HG02884 (cell line): ENCODE measurements at regions not wholly inside any gene's neighbourhood (a gene's known extent, or its start where the extent isn't known, plus 50 kb on each side); places are given as distances from the start of the nearest gene placed in this dataset.
"Not testable (repeated sequence)": the region's sequence is repeated elsewhere in the genome, so short reads cannot be mapped to it uniquely, and the experiment has no call there.

Experiments
- ATAC-seq: cut with Tn5 transposase; IDR thresholded peaks from one replicate; pipeline ENCODE4 v1.9.1; 2021; ENCODE audit warnings: mild to moderate bottlenecking, moderate library complexity; ENCODE audit not compliant: unreplicated experiment

- ATAC-seq: no peak
Observed at GRCh38 chrX:79511799-79512198, 144.7 kb upstream of the ITM2A start.

GRCh38 chrX:79506001-79506400 lies 138.9 kb upstream of the ITM2A start:
- ATAC-seq: no peak

- no peak for ATAC-seq
Observed at GRCh38 chrX:79482686-79483085, 115.6 kb upstream of the ITM2A start.

GRCh38 chrX:79477691-79478090 lies 110.6 kb upstream of the ITM2A start:
- ATAC-seq: no peak

- ATAC-seq: no peak
Observed at GRCh38 chrX:79466636-79467035, 99.5 kb upstream of the ITM2A start.

GRCh38 chrX:79462458-79462857 lies 95.3 kb upstream of the ITM2A start:
- no peak for ATAC-seq

- ATAC-seq: not testable (repeated sequence)
Observed at GRCh38 chrX:79456593-79456992, 89.5 kb upstream of the ITM2A start.

- ATAC-seq: no peak
Observed at GRCh38 chrX:79452881-79453280, 85.7 kb upstream of the ITM2A start.

- no peak for ATAC-seq
Observed at GRCh38 chrX:79444694-79445210, 77.6 kb upstream of the ITM2A start.

GRCh38 chrX:79443121-79443520 lies 76.0 kb upstream of the ITM2A start:
- ATAC-seq: no peak

- no peak for ATAC-seq
Observed at GRCh38 chrX:79440336-79440735, 73.2 kb upstream of the ITM2A start.
